CD4-positive, alpha-beta T cell treated with Interleukin-21 for 1 hour (primary cell): ENCODE measurements at regions not wholly inside any gene's neighbourhood (a gene's known extent, or its start where the extent isn't known, plus 50 kb on each side); places are given as distances from the start of the nearest gene placed in this dataset.
"Not testable (repeated sequence)": the region's sequence is repeated elsewhere in the genome, so short reads cannot be mapped to it uniquely, and the experiment has no call there.

Source experiments
- DNase-seq: peaks from one replicate; pipeline ENCODE4 v3.0.0-alpha.2; 2020

- no peak for DNase-seq
These were observed 98.4 kb upstream of the TARDBP start for GRCh38 chr1:10914056-10914455.

GRCh38 chr1:10915594-10915993 is 96.9 kb upstream of the TARDBP start:
- DNase-seq = no peak

- DNase-seq = no peak
These were observed 96.1 kb upstream of the TARDBP start for GRCh38 chr1:10916311-10916710.

- DNase-seq = no peak
These were observed 95.5 kb upstream of the TARDBP start for GRCh38 chr1:10916991-10917390.

- peak; percentile 27 for DNase-seq
These were observed 94.7 kb upstream of the TARDBP start for GRCh38 chr1:10917513-10918454.

GRCh38 chr1:10918531-10918930 is 93.9 kb upstream of the TARDBP start:
- no peak for DNase-seq

- no peak for DNase-seq
These were observed 92.3 kb upstream of the TARDBP start for GRCh38 chr1:10920063-10920626.

- DNase-seq = not testable (repeated sequence)
These were observed 90.0 kb upstream of the TARDBP start for GRCh38 chr1:10922315-10923060.

- no peak for DNase-seq
These were observed 88.4 kb upstream of the TARDBP start for GRCh38 chr1:10924030-10924429.

- no peak for DNase-seq
These were observed 83.8 kb upstream of the TARDBP start for GRCh38 chr1:10928654-10929053.

- DNase-seq = peak; percentile 21
These were observed 80.4 kb upstream of the TARDBP start for GRCh38 chr1:10932088-10932487.

GRCh38 chr1:10934150-10934818 is 78.2 kb upstream of the TARDBP start:
- DNase-seq = no peak

- DNase-seq = no peak
These were observed 77.2 kb upstream of the TARDBP start for GRCh38 chr1:10935246-10935645.

GRCh38 chr1:10935724-10936123 is 76.7 kb upstream of the TARDBP start:
- no peak for DNase-seq

- DNase-seq = no peak
These were observed 75.2 kb upstream of the TARDBP start for GRCh38 chr1:10936998-10937901.

- no peak for DNase-seq
These were observed 73.6 kb upstream of the TARDBP start for GRCh38 chr1:10938741-10939417.

GRCh38 chr1:10939654-10940450 is 72.6 kb upstream of the TARDBP start:
- peak; percentile 28 for DNase-seq

- no peak for DNase-seq
These were observed 72.0 kb upstream of the TARDBP start for GRCh38 chr1:10940451-10940804.

- DNase-seq = no peak
These were observed 71.6 kb upstream of the TARDBP start for GRCh38 chr1:10940838-10941237.

GRCh38 chr1:10941891-10942541 is 70.4 kb upstream of the TARDBP start:
- DNase-seq = peak; percentile 57
